GM19239 (cell line): ENCODE measurements at regions not wholly inside any gene's neighbourhood (a gene's known extent, or its start where the extent isn't known, plus 50 kb on each side); places are given as distances from the start of the nearest gene placed in this dataset.

Experiments
- DNase-seq: peaks from one replicate; pipeline ENCODE4 v3.0.0; 2011; ENCODE audit warnings: low spot score; ENCODE audit not compliant: insufficient read length
- FAIRE-seq: peaks from 2 replicates; lab custom pipeline; 2011; peaks lifted over from hg19 to GRCh38; lab: Jason Lieb, UNC

DNA sequence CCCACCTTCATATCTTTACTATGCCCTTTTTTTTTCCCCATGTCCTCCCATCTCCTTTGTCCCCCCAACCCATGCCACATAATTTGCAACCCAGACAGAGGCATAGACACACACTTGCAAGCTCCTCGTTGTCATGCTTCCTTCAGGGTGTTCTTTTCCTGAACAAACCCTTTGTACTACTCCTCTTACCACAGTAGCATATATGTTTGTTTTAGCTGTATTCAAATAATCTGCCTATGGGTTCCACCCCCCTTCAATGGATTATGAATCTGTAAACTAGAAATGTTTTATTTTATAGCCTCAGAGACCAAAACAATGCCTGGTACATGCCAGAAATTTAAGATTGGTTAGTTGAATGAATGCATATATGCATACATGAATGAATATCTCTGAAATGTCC lies 307.1 kb upstream of the E2F7 start:
- DNase-seq: no peak
- FAIRE-seq: no peak

DNA sequence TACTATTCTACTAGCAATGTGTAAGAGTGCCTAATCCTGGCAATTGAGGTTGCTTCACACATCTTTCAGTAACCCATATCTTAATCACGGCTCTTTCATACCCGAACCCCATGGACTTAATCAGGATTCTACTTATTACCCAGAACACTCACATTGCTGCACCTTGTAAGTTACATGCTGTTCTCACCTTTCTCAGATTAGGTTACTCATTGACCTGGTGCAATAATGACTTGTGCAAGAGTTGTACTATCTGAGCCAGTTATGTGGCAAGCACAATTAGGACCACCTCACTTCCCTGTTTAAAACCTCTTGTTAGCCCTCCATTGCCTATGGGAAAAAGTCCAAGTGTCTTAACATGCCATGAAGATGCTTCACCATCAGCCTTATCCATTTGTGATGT lies 306.7 kb upstream of the E2F7 start:
- no peak for DNase-seq

DNA sequence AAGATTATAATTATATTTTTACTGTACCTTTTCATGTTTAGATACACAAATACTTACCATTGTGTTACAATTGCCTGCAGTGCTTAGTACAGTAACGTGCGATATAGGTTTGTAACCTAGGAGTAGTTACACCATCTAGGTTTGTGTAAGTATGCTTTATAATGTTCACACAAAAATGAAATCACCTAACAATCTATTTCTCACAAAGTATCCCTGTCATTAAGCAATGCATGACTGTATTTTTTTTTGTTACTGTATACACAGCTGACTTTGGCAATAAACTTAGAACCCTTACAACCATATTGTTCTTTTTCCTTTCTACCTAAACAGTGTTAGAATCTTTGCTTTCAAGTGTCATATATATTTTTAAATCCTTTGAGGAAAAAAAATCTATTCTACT lies 303.0 kb upstream of the E2F7 start:
- DNase-seq (no peak), FAIRE-seq (no peak)

More for the DNA sequence above, 306.7 kb upstream of the E2F7 start:
- no peak for FAIRE-seq

DNA sequence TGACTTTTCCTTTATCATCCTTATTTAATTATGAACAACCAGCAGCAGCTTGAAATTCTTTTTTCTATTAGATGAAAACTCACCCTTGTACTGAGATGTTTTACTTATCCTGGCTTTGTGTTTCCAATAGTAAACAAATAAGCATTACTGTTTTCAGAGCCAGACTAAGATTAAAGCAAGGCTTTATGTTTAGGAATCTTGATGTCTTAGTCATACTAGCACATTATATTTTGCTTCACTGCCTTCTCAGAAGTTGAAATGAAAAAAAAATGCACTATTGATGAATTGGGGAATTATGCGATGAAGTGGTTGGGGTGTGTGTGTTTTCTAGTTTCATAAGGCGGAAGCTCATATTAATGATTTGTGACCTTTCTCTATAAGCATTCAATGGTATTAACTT lies 301.2 kb upstream of the E2F7 start:
- DNase-seq: no peak
- no peak for FAIRE-seq

DNA sequence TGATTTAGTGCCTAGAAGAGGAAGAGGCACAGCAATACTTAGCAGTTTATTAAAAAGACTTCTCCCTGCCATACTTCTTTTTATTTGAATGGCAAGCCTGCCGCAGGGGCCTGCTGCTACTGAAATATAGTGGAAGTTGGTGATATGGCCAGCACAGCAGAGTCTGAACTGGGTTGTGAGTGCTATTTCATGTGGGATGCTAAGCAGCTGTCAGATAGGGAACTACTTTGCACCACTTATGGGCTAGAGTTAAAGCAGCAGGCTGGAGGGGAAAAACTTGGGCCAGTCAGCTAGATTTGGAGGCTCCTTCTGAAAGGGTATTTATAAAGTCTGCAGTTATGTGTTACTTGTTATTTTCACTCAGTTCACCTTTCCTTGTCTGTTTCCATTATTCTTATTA lies 299.0 kb upstream of the E2F7 start:
- no peak for FAIRE-seq
- no peak for DNase-seq

DNA sequence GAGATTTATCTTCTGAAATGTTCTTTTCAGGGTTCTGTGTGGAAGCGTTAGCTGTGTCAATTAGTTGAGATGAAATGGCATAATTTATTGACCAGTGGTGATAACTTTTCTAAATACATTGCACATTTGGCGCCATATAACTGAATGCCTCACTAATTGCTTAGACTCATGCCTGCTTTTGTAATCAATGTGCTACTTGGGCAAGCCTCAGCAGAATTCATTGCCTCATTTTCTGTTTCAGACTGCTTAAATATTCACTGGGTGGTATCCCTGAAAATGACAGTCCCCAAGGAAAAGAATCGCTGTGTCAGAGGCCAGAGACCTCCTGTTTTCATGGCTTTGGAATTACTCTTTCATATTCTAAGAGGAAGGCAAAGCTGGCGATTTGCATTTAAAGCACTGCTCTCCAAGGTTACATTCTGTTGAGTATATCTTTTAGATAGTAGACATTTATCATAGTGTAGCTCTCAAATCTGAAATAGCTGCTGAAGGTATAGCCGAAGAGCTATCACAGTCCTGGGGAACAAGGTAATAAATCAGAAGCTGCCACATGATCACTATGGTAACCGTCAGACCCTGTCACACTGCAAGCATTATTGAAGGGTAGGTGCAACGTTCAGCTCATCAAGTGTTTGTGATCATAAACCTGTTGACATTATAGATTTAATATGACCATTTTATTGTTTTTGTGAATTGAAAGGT lies 297.3 kb upstream of the E2F7 start:
- no peak for FAIRE-seq
- no peak for DNase-seq

DNA sequence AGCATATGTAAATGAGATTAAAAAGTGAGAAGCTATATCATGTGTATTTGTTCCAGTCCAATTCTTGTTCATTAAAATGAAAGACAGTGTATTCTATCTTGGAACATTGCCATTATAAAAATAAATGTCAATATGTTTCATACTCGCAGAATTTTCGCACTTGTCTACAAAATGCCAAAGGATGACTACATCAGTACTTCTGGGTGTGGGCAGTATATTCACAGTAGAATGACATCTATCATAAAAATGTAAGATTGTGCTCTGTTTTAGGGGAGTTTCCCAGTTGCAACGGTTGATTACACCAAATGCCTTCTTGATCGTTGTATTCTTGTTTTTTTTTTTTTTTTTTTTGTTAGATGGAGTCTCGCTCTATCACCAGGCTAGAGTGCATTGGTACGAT lies 292.3 kb upstream of the E2F7 start:
- no peak for DNase-seq
- FAIRE-seq: no peak

DNA sequence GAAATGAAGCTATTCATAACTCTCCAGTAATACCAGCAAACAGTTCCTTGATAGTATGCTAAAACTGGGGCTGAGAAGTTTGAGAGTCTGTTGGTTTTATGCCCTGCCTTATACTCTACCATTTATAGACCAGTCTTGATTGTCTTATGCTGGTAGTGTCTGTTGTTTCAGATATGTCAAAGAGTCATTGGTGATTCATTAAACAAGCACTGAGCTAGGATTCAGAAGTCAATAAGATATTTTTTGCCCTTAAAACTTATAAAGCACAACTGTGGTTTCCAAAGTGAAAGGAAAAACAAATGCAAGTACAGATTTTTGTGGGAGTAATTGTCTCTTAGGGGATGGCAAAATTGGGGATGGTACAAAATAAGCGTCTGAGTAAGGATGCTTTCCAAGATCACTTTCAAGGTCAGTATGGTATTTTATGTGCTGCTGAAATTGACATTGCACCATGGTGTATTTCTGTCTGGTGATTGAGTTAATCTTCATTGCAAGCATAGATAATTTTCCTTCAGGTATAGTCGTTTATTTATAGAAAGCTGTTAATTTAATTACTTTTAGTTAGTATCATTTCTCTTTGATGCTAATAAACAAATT lies 289.5 kb upstream of the E2F7 start:
- FAIRE-seq (no peak), DNase-seq (no peak)

DNA sequence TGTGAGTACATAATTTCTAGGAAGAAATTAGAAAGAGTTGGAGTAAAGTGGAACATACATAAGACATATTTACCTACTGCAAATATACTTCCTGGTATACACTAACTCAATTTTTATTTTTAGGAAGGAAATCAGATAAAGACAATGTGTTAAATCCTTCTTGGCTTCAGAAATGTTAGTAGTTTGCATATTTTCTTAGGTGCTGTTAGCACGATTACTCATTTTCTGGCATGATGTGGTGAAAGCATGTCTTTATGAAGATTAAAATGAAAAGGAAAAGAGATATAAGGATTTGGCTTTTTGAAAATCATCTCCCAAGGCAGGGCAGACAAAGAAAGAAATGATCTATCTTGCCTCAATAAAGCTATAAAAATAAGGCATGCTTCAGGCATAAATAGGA lies 287.6 kb upstream of the E2F7 start:
- no peak for DNase-seq
- no peak for FAIRE-seq

DNA sequence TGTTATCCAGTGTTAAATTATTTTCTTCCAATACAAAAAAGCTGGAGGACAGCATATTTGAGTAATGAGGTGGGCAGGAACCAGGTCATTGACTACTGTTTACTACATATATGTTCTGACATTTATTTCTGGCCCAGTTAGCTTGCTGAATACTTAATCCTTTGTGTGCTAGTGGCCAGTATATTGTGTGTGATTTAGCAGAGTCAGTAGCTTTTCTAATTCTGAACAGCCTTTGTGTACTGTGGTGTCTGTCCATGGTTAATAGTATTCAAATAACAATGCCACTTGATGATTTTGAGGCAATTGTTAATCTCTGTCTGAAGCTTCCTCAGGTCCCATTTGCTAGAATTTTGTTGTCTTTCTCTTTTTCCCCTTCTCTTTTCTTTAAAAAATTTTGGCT lies 286.5 kb upstream of the E2F7 start:
- DNase-seq (no peak), FAIRE-seq (no peak)

DNA sequence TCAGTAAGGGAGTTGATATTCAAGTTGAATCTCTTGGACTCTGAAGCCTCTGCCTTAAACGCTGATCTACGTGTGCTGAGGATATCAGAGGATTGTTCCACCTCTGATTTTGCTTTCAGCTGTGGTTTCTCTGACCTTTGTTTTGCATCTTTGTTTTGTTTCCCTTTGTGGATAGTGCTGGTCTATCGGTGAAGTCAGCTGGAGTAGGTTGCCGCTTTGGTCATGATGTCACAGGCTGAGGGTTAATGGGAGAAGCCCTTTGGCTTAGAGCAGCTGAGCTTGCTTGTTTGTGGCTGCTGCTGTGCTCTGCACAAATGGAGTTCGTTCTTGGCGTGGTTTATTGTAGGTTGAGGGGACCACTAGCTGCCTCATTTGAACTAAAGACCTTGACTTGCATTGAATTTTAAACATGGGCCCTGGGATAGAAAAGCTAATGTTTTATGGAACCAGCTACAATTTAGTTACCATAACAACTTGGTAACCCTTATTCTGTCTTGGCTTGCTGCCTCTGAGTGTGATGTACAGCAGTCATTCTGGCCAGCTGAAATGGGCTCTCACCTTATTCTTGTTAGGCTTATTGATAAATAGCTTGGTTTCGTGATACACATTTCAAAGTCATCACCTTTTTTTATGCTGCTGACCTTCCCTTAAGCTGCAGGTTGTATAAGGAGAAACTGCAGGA lies 284.5 kb upstream of the E2F7 start:
- DNase-seq: no peak
- FAIRE-seq: no peak

DNA sequence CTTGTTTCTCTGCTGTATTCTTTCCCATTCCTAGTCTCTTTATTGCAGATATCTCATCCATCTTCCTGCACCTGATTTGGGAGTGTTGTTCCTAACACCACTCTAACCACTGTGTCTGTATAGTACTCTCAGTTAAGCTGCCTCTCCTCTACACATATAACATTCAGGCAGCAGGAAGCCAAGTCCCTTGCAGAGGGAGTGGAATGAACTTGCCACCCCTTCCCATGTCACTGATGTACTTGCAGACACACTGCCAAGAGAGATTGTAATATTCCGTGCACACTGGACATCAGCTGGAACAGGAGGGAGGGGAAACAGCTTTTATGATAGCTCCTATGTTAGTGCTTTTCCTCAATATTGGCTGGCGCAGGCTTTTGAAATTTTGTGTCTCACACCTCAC lies 281.6 kb upstream of the E2F7 start:
- no peak for FAIRE-seq
- no peak for DNase-seq

DNA sequence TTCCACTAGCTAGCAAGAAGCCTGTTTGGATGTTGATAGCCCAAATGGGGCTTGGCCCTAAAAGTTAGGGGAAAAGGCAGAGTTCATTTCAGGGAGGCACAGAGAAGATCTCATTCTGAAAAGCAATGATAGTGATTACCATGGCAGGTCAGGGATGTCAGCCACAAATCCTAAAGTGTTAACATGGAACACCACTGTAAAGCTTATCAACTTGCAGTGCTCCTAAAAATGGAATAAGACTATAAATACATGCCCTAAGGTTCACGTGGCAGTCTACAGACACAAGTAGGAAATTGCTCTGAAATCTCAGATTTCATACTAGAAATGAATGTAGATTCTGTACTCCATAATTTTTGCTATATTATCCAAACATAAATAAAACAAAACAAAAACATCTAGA lies 280.0 kb upstream of the E2F7 start:
- FAIRE-seq: no peak
- DNase-seq: no peak

DNA sequence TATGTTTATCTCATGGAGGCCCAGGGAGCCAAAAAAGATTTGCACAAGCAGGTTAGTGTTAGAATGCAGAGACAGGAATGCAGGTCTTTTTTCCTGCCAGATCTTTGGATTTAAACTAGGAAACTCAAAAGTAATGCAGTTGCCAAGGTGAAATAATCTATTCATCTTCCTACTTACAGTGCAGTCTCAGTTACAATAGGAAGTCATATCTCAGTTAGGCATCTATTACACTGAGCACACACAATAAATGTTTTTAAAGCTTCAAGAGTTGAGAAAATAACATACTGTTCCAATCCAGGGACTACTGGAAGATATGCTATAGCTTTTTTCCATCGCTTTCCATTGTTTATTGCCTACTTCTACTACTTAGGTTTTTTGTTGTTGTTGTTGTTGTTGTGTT lies 279.3 kb upstream of the E2F7 start:
- DNase-seq (no peak), FAIRE-seq (no peak)

DNA sequence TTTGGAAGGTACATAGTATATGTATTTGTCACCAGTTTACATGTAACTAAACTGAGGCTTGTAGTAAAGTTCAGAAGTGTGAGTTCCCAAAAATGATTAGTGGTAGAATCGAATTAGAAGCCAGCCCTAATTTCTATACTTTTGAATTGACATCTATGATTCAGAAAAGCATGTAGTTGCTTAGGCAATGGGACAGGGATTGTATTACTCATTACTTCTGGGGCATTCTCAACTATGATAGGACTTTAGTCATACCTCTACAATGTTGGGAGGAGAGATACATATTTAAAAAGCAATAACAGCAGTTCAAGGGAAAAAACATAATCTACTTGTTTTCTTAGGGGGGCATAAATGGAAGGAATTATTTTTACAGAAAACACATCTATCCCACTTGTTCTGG lies 277.9 kb upstream of the E2F7 start:
- DNase-seq: no peak
- no peak for FAIRE-seq

DNA sequence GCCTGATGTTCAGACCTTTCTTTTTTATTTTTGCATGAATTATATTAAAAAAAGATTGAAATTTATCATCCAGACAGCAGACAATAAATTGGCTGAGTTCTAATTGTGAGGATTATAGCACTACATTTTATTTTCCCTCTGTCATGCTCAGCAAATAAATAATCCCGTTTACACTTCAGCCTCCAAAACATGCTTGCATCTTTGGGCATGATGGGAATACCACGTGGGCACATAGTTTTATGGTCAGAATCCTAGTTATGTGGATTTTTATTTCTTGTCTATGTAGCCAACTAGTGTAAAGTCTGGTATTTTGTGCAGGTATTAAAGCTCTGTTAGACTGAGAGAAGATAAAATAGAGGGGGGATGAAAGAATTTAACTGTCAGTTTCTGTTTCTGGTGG lies 276.9 kb upstream of the E2F7 start:
- DNase-seq: no peak
- no peak for FAIRE-seq

DNA sequence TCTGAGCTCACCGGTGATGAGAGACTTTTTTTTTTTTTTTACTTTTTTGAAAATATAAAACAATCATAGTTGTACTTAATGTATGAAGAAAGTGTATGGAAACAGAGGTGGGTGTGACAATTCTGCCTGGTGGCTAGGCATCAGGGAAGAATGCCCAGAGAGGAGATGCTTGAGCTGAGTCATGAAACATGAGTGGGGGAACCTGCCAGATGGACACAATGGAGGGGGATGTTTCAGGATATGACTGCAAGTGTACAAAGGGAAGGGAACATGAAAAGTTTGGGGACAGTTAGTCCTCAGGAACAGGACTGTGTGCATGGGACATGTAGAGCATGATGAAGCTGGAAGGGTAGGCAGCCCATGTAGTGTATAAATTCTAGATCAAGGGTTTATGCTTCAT lies 274.2 kb upstream of the E2F7 start:
- DNase-seq (no peak), FAIRE-seq (no peak)

DNA sequence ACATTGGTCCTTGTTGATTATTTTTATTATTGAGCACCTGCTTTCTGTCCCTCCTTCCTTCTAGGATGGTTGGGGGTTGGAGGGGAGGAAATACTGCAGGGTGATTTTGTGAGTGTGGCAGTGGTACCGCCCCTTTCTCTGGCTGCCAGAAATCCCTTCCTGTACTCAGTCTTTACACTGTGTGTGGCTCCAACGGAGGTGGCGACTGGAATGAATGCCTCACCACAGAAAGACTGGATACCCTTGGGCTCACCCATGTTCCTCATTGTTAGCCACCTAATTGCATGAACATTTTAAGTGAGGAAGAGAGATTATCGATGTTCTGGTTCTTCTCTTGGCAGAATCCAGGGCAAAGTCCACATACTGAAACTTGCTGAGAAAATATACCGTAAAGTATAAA lies 272.0 kb upstream of the E2F7 start:
- DNase-seq (no peak), FAIRE-seq (no peak)

DNA sequence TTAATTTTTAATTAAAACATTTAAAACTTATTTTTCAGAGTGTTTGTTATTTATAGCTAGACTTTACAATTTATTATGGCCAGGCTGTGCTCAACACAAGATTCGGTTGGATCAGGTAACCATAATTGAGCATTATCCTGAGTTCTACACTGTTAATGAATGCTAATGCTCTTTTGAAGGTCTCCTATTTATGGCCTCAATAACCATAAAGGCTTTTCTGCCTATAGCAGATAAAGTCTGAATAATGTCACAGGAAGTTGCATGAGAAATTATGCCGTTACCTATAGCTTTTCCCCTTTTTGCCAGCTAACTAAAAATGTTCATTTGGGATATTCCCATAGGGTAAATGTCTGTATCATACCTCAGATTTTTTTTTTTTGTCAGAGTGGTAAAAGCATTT lies 269.4 kb upstream of the E2F7 start:
- FAIRE-seq: no peak

DNA sequence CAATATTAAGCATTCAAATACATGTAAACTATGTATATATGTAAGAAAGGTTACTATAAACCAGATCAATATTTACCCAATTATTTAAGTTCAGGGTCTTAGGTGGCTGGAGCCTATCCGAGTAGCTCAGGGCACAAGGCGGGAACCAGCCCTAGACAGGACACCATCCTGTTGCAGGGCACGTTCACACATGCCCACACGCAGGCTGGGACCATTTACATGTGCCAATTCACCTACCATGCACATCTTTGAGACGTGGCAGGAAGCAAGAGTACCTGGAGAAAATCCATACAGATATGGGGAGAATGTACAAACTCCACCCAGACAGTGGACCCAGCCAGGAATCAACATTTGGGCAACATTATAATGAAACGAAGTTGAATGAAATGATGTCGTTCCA lies 263.0 kb upstream of the E2F7 start:
- DNase-seq: no peak
- FAIRE-seq: no peak

More for the DNA sequence above, 269.4 kb upstream of the E2F7 start:
- no peak for DNase-seq

DNA sequence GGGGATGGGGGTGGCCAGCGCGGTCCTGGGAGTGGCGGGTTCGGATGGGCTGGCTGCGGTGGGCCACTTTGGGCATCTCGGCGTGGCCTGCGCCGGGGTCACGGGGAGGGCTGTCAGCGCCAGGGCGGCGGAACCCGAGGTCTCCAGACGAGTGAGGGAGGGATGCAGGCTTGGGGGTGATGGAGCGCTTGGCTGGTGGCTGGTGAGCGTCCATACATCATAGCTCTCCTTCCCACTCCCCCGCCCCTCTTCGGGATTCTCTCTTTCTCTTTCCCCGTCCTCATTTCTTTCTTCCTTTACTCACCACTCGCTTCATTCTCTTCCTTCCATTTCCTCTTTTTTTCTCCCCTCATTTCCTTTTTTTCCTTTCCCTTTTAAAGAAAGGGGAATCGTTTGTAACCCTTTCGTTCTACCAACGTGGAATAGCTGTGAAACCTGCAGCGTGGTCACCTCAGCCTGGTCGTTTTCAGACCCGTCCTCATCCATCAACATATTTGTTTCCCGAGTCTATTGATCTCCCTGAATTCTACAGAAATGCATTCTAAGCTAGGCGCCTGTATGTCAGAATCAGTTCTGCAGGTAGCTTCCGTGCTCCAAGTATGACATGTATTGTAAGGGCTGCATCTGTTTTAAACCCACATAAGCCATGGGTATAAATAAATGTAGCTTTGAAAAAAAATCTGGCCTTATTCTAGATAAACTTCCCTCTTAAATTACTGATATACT lies 260.3 kb upstream of the E2F7 start:
- DNase-seq: peak; percentile 5
- FAIRE-seq: no peak
